Activated CD4-positive, alpha-beta memory T cell treated with anti-CD3 and anti-CD28 coated beads, Interleukin-2, amount 10 ng/mL, durations not matched to agents 7 days and 5 days (primary cell): ENCODE measurements at regions not wholly inside any gene's neighbourhood (a gene's known extent, or its start where the extent isn't known, plus 50 kb on each side); places are given as distances from the start of the nearest gene placed in this dataset.
"Not testable (repeated sequence)": the region's sequence is repeated elsewhere in the genome, so short reads cannot be mapped to it uniquely, and the experiment has no call there.

Experiments used
- CTCF ChIA-PET: fragments of 350-600 bp; sonication (Branson Sonifier 250); formaldehyde crosslinking; loops from one replicate; lab custom pipeline; 2021; ENCODE audit warnings: antibody characterized with exemption, inconsistent platforms; lab: Charles Lee
- POLR2A ChIA-PET: fragments of 350-600 bp; sonication (Branson Sonifier 250); formaldehyde crosslinking; loops from one replicate; lab custom pipeline; 2021; ENCODE audit warnings: antibody characterized with exemption; lab: Charles Lee
- DNase-seq: peaks from one replicate; pipeline ENCODE4 v3.0.0-alpha.2; 2020
- H3K27ac Mint-ChIP-seq: one replicate; pipeline ENCODE4 v1.8.0; 2021; ENCODE audit warnings: mild to moderate bottlenecking, mixed read lengths
- H3K27me3 Mint-ChIP-seq: one replicate; pipeline ENCODE4 v1.8.0; 2021; ENCODE audit warnings: mixed read lengths
- H3K36me3 Mint-ChIP-seq: one replicate; pipeline ENCODE4 v1.8.0; 2021; ENCODE audit warnings: low read depth, mixed read lengths
- H3K4me1 Mint-ChIP-seq: one replicate; pipeline ENCODE4 v1.8.0; 2021; ENCODE audit warnings: mixed read lengths
- H3K4me3 Mint-ChIP-seq: one replicate; pipeline ENCODE4 v1.8.0; 2021; ENCODE audit warnings: mild to moderate bottlenecking, mixed read lengths
- H3K9me3 Mint-ChIP-seq: one replicate; pipeline ENCODE4 v1.8.0; 2021; ENCODE audit warnings: mixed read lengths

GRCh38 chr13:40026741-40027140, 371.3 kb downstream of the COG6 start:
- no peak overlapping the region for H3K4me3 Mint-ChIP-seq
- H3K27me3 Mint-ChIP-seq, result peaks cover 28% of the 10 kb centered on the region
- ChIA-PET CTCF (no interaction called here), POLR2A (interaction anchor here (0.6 kb wide), 1 partner anchor 60 kb away, joined by 3 read pairs; no protein-coding TSS in a partner anchor)
- peaks cover 28% of the 10 kb centered on the region for H3K4me1 Mint-ChIP-seq
- no peaks in the 10 kb centered on the region for H3K36me3 Mint-ChIP-seq
- no peaks in the 10 kb centered on the region for H3K9me3 Mint-ChIP-seq
- no peak overlapping the region for H3K27ac Mint-ChIP-seq
- peak; percentile 24 for DNase-seq

- H3K27me3 Mint-ChIP-seq, result peaks cover 28% of the 10 kb centered on the region
- H3K9me3 Mint-ChIP-seq, result no peaks in the 10 kb centered on the region
- H3K36me3 Mint-ChIP-seq, result no peaks in the 10 kb centered on the region
- H3K4me3 Mint-ChIP-seq, result no peak overlapping the region
- H3K4me1 Mint-ChIP-seq, result peaks cover 28% of the 10 kb centered on the region
- POLR2A ChIA-PET, result no interaction called here
- CTCF ChIA-PET, result interaction anchor here (0.7 kb wide), 1 partner anchor 307 kb away, joined by 4 read pairs; no protein-coding TSS in a partner anchor
- no peak for DNase-seq
- H3K27ac Mint-ChIP-seq, result no peak overlapping the region
These were observed 373.0 kb downstream of the COG6 start for GRCh38 chr13:40028446-40028845.

- ChIA-PET POLR2A (no interaction called here), CTCF (no interaction called here)
- Mint-ChIP-seq H3K4me3 (no peak overlapping the region), H3K4me1 (peaks cover 11% of the 10 kb centered on the region), H3K9me3 (no peaks in the 10 kb centered on the region), H3K27ac (no peak overlapping the region), H3K27me3 (peaks cover 13% of the 10 kb centered on the region), H3K36me3 (no peaks in the 10 kb centered on the region)
- DNase-seq, result no peak
These were observed 375.6 kb downstream of the COG6 start for GRCh38 chr13:40031031-40031430.

- CTCF ChIA-PET, result no interaction called here
- H3K36me3 Mint-ChIP-seq, result no peaks in the 10 kb centered on the region
- no peaks in the 10 kb centered on the region for H3K4me1 Mint-ChIP-seq
- H3K9me3 Mint-ChIP-seq, result no peaks in the 10 kb centered on the region
- peaks cover 19% of the 10 kb centered on the region for H3K27me3 Mint-ChIP-seq
- H3K27ac Mint-ChIP-seq, result no peak overlapping the region
- no peak for DNase-seq
- H3K4me3 Mint-ChIP-seq, result no peak overlapping the region
- POLR2A ChIA-PET, result interaction anchor here (1.1 kb wide), 1 partner anchor 14 kb away, joined by 3 read pairs; no protein-coding TSS in a partner anchor
These were observed 383.6 kb downstream of the COG6 start for GRCh38 chr13:40039061-40039460.

- Mint-ChIP-seq H3K4me3 (no peak overlapping the region), H3K27ac (no peak overlapping the region), H3K27me3 (peaks cover 21% of the 10 kb centered on the region), H3K9me3 (no peaks in the 10 kb centered on the region), H3K36me3 (no peaks in the 10 kb centered on the region), H3K4me1 (no peaks in the 10 kb centered on the region)
- ChIA-PET CTCF (interaction anchor here (0.7 kb wide), 1 partner anchor 370 kb away, joined by 3 read pairs; no protein-coding TSS in a partner anchor), POLR2A (no interaction called here)
- no peak for DNase-seq
These were observed 387.5 kb downstream of the COG6 start for GRCh38 chr13:40042991-40043390.

GRCh38 chr13:40043764-40044163, 388.3 kb downstream of the COG6 start:
- ChIA-PET POLR2A (no interaction called here), CTCF (no interaction called here)
- peaks cover 18% of the 10 kb centered on the region for H3K27me3 Mint-ChIP-seq

GRCh38 chr13:40047322-40047771, 391.9 kb downstream of the COG6 start:
- peaks cover 21% of the 10 kb centered on the region for H3K27me3 Mint-ChIP-seq
- ChIA-PET CTCF (no interaction called here), POLR2A (no interaction called here)
- H3K36me3 Mint-ChIP-seq, result no peaks in the 10 kb centered on the region
- H3K4me1 Mint-ChIP-seq, result no peaks in the 10 kb centered on the region
- no peak overlapping the region for H3K27ac Mint-ChIP-seq
- no peak overlapping the region for H3K4me3 Mint-ChIP-seq
- no peak for DNase-seq
- no peaks in the 10 kb centered on the region for H3K9me3 Mint-ChIP-seq

More at GRCh38 chr13:40043764-40044163, 388.3 kb downstream of the COG6 start:
- no peaks in the 10 kb centered on the region for H3K36me3 Mint-ChIP-seq
- H3K4me1 Mint-ChIP-seq, result no peaks in the 10 kb centered on the region
- H3K9me3 Mint-ChIP-seq, result no peaks in the 10 kb centered on the region
- H3K27ac Mint-ChIP-seq, result no peak overlapping the region
- DNase-seq, result no peak
- H3K4me3 Mint-ChIP-seq, result no peak overlapping the region

GRCh38 chr13:40048551-40048950, 393.1 kb downstream of the COG6 start:
- DNase-seq, result no peak
- no peak overlapping the region for H3K4me3 Mint-ChIP-seq
- no peaks in the 10 kb centered on the region for H3K36me3 Mint-ChIP-seq
- ChIA-PET CTCF (no interaction called here), POLR2A (no interaction called here)
- H3K4me1 Mint-ChIP-seq, result no peaks in the 10 kb centered on the region
- peaks cover 16% of the 10 kb centered on the region for H3K27me3 Mint-ChIP-seq
- no peak overlapping the region for H3K27ac Mint-ChIP-seq
- H3K9me3 Mint-ChIP-seq, result no peaks in the 10 kb centered on the region

- Mint-ChIP-seq H3K9me3 (no peaks in the 10 kb centered on the region), H3K27me3 (peaks cover 9% of the 10 kb centered on the region), H3K27ac (no peak overlapping the region), H3K36me3 (no peaks in the 10 kb centered on the region), H3K4me3 (no peak overlapping the region), H3K4me1 (no peaks in the 10 kb centered on the region)
- POLR2A ChIA-PET, result no interaction called here
- no peak for DNase-seq
- CTCF ChIA-PET, result no interaction called here
These were observed 397.5 kb downstream of the COG6 start for GRCh38 chr13:40052954-40053353.

GRCh38 chr13:40053401-40053800, 397.9 kb downstream of the COG6 start:
- Mint-ChIP-seq H3K9me3 (no peaks in the 10 kb centered on the region), H3K27ac (peak overlapping the region; percentile 17), H3K4me3 (no peak overlapping the region), H3K36me3 (no peaks in the 10 kb centered on the region), H3K4me1 (no peaks in the 10 kb centered on the region), H3K27me3 (peaks cover 8% of the 10 kb centered on the region)
- POLR2A ChIA-PET, result no interaction called here
- DNase-seq, result no peak
- CTCF ChIA-PET, result no interaction called here

GRCh38 chr13:40054422-40054821, 399.0 kb downstream of the COG6 start:
- H3K4me3 Mint-ChIP-seq, CTCF ChIA-PET, POLR2A ChIA-PET, H3K27ac Mint-ChIP-seq, H3K9me3 Mint-ChIP-seq, H3K36me3 Mint-ChIP-seq, H3K27me3 Mint-ChIP-seq, DNase-seq: not testable (repeated sequence)
- H3K4me1 Mint-ChIP-seq, result peaks cover 10% of the 10 kb centered on the region

GRCh38 chr13:40056898-40057619, 401.6 kb downstream of the COG6 start:
- no peak for DNase-seq
- POLR2A ChIA-PET, result no interaction called here
- CTCF ChIA-PET, result interaction anchor here (1.2 kb wide), 1 partner anchor 13 kb away, joined by 6 read pairs; no protein-coding TSS in a partner anchor
- H3K27me3 Mint-ChIP-seq, result peaks cover 2% of the 10 kb centered on the region
- peaks cover 21% of the 10 kb centered on the region for H3K4me1 Mint-ChIP-seq
- no peak overlapping the region for H3K4me3 Mint-ChIP-seq
- H3K27ac Mint-ChIP-seq, result no peak overlapping the region
- no peaks in the 10 kb centered on the region for H3K36me3 Mint-ChIP-seq
- H3K9me3 Mint-ChIP-seq, result no peaks in the 10 kb centered on the region

GRCh38 chr13:40058757-40059236, 403.3 kb downstream of the COG6 start:
- Mint-ChIP-seq H3K27me3 (no peaks in the 10 kb centered on the region), H3K27ac (no peak overlapping the region)

More at GRCh38 chr13:40058757-40059236, 403.3 kb downstream of the COG6 start:
- Mint-ChIP-seq H3K36me3 (no peaks in the 10 kb centered on the region), H3K4me1 (peaks cover 25% of the 10 kb centered on the region), H3K9me3 (no peaks in the 10 kb centered on the region), H3K4me3 (no peak overlapping the region)
- CTCF ChIA-PET, result interaction anchor here (2.7 kb wide), 1 partner anchor 10 kb away, joined by 17 read pairs; no protein-coding TSS in a partner anchor
- no peak for DNase-seq
- POLR2A ChIA-PET, result no interaction called here
